ENCODE measurements at regions not wholly inside any gene's neighbourhood (a gene's known extent, or its start where the extent isn't known, plus 50 kb on each side); places are given as distances from the start of the nearest gene placed in this dataset.
"Not testable (repeated sequence)": the region's sequence is repeated elsewhere in the genome, so short reads cannot be mapped to it uniquely, and the experiment has no call there.

DNA sequence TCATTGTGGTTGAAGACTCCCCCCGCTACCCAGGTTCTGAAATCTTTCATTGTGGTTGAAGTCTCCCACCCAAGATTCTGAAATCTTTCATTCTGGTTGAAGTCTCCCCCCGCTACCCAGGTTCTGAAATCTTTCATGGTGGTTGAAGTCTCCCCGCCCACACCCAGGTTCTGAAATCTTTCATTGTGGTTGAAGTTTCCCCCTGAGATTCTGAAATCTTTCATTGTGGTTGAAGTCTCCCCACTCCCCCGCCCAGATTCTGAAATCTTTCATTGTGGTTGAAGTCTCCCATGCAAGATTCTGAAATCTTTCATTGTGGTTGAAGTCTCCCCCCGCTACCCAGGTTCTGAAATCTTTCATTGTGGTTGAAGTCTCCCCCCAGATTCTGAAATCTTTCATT, 916.0 kb downstream of the BRD1 start:
- H3K27ac Mint-ChIP-seq: peak overlapping the region in 1 of 8 donors; percentile 41
- H3K27me3 ChIP-seq (ENCODE audit: insufficient read depth, low read length, poor library complexity, severe bottlenecking); H3K27ac ChIP-seq (ENCODE audit: low read depth, low read length); H3K36me3 ChIP-seq (ENCODE audit: insufficient read depth, low read length); H3K4me3 ChIP-seq (ENCODE audit: low read length); H3K9me3 ChIP-seq (ENCODE audit: low read length); H3K9me3 Mint-ChIP-seq; POLR2A ChIA-PET; CTCF ChIA-PET; H3K36me3 Mint-ChIP-seq: not testable (repeated sequence)
- peak in 1 of 5 donors; percentile 52 for DNase-seq
- peaks cover 13% of the 10 kb centered on the region for H3K4me1 ChIP-seq (ENCODE audit: insufficient read depth, low read length)
- H3K4me1 Mint-ChIP-seq: peaks cover 13 to 30% (median 15%) of the 10 kb centered on the region in 3 donors
- H3K27me3 Mint-ChIP-seq: peaks cover 7 to 15% of the 10 kb centered on the region in 2 donors
- H3K4me3 Mint-ChIP-seq: peak overlapping the region in 2 of 7 donors; percentile 31 to 57

DNA sequence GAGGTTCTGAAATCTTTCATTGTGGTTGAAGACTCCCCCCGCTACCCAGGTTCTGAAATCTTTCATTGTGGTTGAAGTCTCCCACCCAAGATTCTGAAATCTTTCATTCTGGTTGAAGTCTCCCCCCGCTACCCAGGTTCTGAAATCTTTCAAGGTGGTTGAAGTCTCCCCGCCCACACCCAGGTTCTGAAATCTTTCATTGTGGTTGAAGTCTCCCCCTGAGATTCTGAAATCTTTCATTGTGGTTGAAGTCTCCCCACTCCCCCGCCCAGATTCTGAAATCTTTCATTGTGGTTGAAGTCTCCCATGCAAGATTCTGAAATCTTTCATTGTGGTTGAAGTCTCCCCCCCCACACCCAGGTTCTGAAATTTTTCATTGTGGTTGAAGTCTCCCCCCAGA, 916.6 kb downstream of the BRD1 start:
- H3K27ac ChIP-seq (ENCODE audit: low read depth, low read length); CTCF ChIA-PET; H3K4me3 ChIP-seq (ENCODE audit: low read length); H3K9me3 ChIP-seq (ENCODE audit: low read length); H3K27ac Mint-ChIP-seq; H3K36me3 ChIP-seq (ENCODE audit: insufficient read depth, low read length); H3K36me3 Mint-ChIP-seq; H3K9me3 Mint-ChIP-seq; H3K27me3 ChIP-seq (ENCODE audit: insufficient read depth, low read length, poor library complexity, severe bottlenecking); POLR2A ChIA-PET: not testable (repeated sequence)
- peaks cover 13% of the 10 kb centered on the region for H3K4me1 ChIP-seq (ENCODE audit: insufficient read depth, low read length)
- Mint-ChIP-seq H3K4me3 (peak overlapping the region in 1 of 7 donors; percentile 9), H3K4me1 (peaks cover 13 to 30% (median 15%) of the 10 kb centered on the region in 3 donors), H3K27me3 (peaks cover 8 to 16% of the 10 kb centered on the region in 2 donors)
- DNase-seq: peak in 1 of 5 donors; percentile 45

DNA sequence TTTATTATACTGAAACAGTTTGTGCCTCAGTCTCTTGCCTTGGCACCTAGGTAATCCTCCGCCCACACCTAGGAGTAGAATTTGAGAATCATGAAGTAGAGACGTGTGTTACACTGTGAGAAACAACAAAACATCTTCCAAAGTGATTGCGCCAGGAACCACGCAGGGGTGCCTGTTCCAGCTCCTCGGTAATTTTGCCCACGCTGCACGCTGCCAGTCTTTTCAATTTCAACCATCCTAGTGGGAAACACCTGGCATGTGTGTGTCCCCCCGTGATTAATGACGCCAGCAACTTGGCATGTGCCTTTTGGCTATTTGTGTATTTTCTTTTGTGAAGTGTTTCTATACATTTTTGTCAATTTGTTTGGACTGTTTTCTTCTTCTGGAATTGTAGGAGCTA, 919.1 kb downstream of the BRD1 start:
- POLR2A ChIA-PET: no interaction called here
- no peak for DNase-seq
- peaks cover 0 to 3% (median 2%) of the 10 kb centered on the region in 5 donors for H3K9me3 Mint-ChIP-seq
- H3K4me1 Mint-ChIP-seq: peaks cover 13 to 27% (median 15%) of the 10 kb centered on the region in 3 donors
- Histone ChIP-seq H3K27ac (ENCODE audit: low read depth, low read length) (no peak overlapping the region), H3K4me3 (ENCODE audit: low read length) (no peak overlapping the region), H3K36me3 (ENCODE audit: insufficient read depth, low read length) (no peaks in the 10 kb centered on the region), H3K9me3 (ENCODE audit: low read length) (no peaks in the 10 kb centered on the region), H3K4me1 (ENCODE audit: insufficient read depth, low read length) (peaks cover 13% of the 10 kb centered on the region), H3K27me3 (ENCODE audit: insufficient read depth, low read length, poor library complexity, severe bottlenecking) (no peaks in the 10 kb centered on the region)
- H3K4me3 Mint-ChIP-seq: no peak overlapping the region
- no peak overlapping the region for H3K27ac Mint-ChIP-seq
- peaks cover 9 to 18% of the 10 kb centered on the region in 2 donors for H3K27me3 Mint-ChIP-seq
- H3K36me3 Mint-ChIP-seq: no peaks in the 10 kb centered on the region
- CTCF ChIA-PET: no interaction called here

DNA sequence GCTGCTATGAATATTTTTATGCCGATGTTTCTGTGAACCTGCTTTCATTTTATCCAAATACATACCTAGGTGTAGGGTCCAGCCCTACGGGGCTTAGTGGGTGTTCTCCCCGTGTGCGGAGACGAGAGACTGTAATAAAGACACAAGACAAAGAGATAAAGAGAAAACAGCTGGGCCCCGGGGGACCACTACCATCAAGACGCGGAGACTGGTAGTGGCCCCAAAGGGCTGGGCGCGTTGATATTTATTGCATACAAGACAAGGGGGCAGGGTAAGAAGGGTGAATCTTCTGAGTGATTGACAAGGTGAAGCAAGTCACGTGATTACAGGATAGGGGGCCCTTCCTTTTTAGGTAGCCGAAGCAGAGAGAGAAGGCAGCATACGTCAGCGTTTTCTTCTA, 920.1 kb downstream of the BRD1 start:
- CTCF ChIA-PET: no interaction called here
- Mint-ChIP-seq H3K36me3 (no peaks in the 10 kb centered on the region), H3K27ac (no peak overlapping the region), H3K4me3 (no peak overlapping the region), H3K27me3 (peaks cover 9 to 18% of the 10 kb centered on the region in 2 donors), H3K9me3 (no peaks in the 10 kb centered on the region), H3K4me1 (peaks cover 5 to 17% (median 8%) of the 10 kb centered on the region in 3 donors)
- POLR2A ChIA-PET: no interaction called here
- Histone ChIP-seq H3K27ac (ENCODE audit: low read depth, low read length) (no peak overlapping the region), H3K4me1 (ENCODE audit: insufficient read depth, low read length) (peaks cover 9% of the 10 kb centered on the region), H3K36me3 (ENCODE audit: insufficient read depth, low read length) (no peaks in the 10 kb centered on the region), H3K27me3 (ENCODE audit: insufficient read depth, low read length, poor library complexity, severe bottlenecking) (no peaks in the 10 kb centered on the region), H3K4me3 (ENCODE audit: low read length) (no peak overlapping the region), H3K9me3 (ENCODE audit: low read length) (no peaks in the 10 kb centered on the region)
- no peak for DNase-seq

DNA sequence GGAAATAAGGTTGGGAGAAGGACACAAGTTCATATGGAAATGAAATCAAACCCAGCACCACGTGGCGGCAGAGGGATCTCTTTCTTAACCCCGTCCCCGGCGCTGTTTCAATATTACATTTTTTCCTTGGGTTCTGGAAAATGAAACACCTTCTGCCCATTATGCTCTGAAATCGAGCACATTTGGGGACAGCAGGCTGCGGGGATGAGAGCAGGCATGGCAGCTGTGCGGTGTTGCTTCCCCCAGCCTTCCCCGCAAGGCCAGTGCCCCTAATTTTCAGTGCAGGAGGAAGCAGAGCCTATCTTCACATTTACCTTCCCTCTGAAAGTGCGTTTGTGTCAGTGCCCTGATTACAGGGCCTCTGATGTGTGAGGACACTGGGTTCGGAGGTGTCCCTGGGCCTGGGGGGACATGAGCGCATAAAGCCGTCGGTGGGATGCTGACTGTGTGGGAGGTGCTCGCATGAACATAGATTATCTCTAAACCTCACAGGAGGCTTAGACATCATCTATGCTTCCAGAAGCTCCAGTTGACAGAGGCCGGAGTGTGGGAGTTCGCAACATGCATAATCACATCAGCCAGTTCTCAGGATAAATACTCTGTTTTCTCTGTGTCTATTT, 921.3 kb downstream of the BRD1 start:
- H3K36me3 ChIP-seq (ENCODE audit: insufficient read depth, low read length): no peaks in the 10 kb centered on the region
- H3K4me3 ChIP-seq (ENCODE audit: low read length): no peak overlapping the region
- POLR2A ChIA-PET: no interaction called here
- no peak overlapping the region for H3K27ac ChIP-seq (ENCODE audit: low read depth, low read length)
- Mint-ChIP-seq H3K36me3 (no peaks in the 10 kb centered on the region), H3K4me1 (peaks cover 0 to 6% (median 2%) of the 10 kb centered on the region in 3 donors), H3K27me3 (peaks cover 9 to 18% of the 10 kb centered on the region in 2 donors), H3K27ac (no peak overlapping the region), H3K4me3 (no peak overlapping the region), H3K9me3 (no peaks in the 10 kb centered on the region)
- no peaks in the 10 kb centered on the region for H3K4me1 ChIP-seq (ENCODE audit: insufficient read depth, low read length)
- H3K9me3 ChIP-seq (ENCODE audit: low read length): no peaks in the 10 kb centered on the region
- H3K27me3 ChIP-seq (ENCODE audit: insufficient read depth, low read length, poor library complexity, severe bottlenecking): no peaks in the 10 kb centered on the region
- DNase-seq: no peak
- CTCF ChIA-PET: no interaction called here

DNA sequence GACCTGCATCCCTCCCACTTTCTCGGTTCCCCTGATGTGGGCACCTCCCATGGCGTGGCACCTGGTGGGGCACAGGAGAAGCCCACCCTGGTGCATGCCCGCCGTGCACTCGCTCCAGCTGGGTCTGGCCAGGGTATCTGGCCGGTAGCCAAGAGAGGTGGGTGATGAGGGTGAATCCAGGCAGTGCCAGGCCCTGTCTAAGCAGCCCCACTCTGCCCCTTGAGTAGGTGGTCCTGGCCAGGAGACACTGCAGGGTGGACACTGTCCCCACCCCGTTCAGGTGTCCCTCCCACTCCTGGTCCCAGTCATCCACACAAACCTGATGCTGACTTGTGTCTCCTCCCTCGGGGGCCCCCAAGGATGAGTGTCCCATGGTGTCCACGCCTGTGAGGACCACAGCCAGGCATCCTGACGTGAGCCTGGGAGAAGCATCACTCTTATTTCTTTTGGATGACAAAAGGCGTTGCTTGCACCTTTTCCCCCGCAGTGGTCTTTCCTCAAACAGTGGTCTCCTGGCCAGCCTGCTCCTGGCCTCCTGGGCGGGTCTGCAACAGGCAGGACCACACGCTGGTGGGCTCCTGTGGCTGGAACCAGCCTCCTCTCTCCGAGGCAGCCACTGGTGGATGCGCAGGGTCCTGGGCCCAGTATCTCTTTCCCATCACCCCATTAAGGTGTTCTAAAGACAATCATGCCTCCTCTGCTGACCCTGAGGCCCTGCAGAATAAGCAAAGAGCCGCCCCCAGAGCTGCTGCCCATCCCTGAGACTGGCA, 922.3 kb downstream of the BRD1 start:
- Mint-ChIP-seq H3K27me3 (peaks cover 9 to 18% of the 10 kb centered on the region in 2 donors), H3K4me1 (peaks cover 0 to 1% (median 0%) of the 10 kb centered on the region in 3 donors), H3K4me3 (no peak overlapping the region), H3K36me3 (no peaks in the 10 kb centered on the region), H3K9me3 (no peaks in the 10 kb centered on the region), H3K27ac (no peak overlapping the region)
- no peaks in the 10 kb centered on the region for H3K27me3 ChIP-seq (ENCODE audit: insufficient read depth, low read length, poor library complexity, severe bottlenecking)
- H3K4me3 ChIP-seq (ENCODE audit: low read length): no peak overlapping the region
- CTCF ChIA-PET: no interaction called here
- POLR2A ChIA-PET: no interaction called here
- DNase-seq: no peak
- H3K4me1 ChIP-seq (ENCODE audit: insufficient read depth, low read length): no peaks in the 10 kb centered on the region
- H3K27ac ChIP-seq (ENCODE audit: low read depth, low read length): no peak overlapping the region
- no peaks in the 10 kb centered on the region for H3K9me3 ChIP-seq (ENCODE audit: low read length)
- no peaks in the 10 kb centered on the region for H3K36me3 ChIP-seq (ENCODE audit: insufficient read depth, low read length)

DNA sequence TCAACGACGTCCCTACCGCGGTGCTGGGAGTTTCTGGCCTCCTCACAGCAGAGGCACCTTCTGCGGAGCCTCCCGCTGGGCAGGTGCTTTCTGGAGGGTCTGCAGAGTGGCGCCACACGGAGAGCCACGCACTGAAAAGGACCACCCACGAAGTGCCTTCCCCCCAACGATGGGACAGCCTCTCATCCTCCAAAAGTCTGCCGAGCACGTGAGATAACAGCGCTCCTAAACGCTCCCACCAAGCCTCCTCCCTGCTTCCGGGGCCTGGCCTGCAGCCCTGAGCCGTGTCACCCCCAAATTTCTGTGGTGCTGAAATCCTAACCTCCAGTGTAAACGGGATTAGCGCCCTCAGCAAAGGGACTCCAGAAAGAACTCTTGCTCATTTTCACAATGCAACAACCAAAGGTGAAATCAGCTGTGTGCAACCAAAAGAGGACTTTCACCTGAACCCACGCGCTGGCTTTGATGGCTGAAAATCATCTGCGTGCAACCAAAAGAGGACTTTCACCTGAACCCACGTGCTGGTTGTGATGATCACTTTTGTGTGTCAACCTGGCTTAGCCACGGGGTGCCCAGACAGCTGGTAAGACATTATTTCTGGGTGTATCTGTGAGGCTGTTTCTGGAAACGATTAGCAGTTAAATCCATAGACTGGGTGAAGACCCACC, 924.6 kb downstream of the BRD1 start:
- Mint-ChIP-seq H3K9me3 (no peaks in the 10 kb centered on the region), H3K4me1 (no peaks in the 10 kb centered on the region), H3K27me3 (peaks cover 7 to 9% of the 10 kb centered on the region in 2 donors), H3K27ac (no peak overlapping the region), H3K4me3 (no peak overlapping the region), H3K36me3 (no peaks in the 10 kb centered on the region)
- H3K36me3 ChIP-seq (ENCODE audit: insufficient read depth, low read length): no peaks in the 10 kb centered on the region
- no peaks in the 10 kb centered on the region for H3K27me3 ChIP-seq (ENCODE audit: insufficient read depth, low read length, poor library complexity, severe bottlenecking)
- ChIA-PET CTCF (no interaction called here), POLR2A (no interaction called here)
- H3K4me1 ChIP-seq (ENCODE audit: insufficient read depth, low read length): no peaks in the 10 kb centered on the region
- no peaks in the 10 kb centered on the region for H3K9me3 ChIP-seq (ENCODE audit: low read length)
- H3K4me3 ChIP-seq (ENCODE audit: low read length): no peak overlapping the region
- no peak for DNase-seq
- no peak overlapping the region for H3K27ac ChIP-seq (ENCODE audit: low read depth, low read length)

DNA sequence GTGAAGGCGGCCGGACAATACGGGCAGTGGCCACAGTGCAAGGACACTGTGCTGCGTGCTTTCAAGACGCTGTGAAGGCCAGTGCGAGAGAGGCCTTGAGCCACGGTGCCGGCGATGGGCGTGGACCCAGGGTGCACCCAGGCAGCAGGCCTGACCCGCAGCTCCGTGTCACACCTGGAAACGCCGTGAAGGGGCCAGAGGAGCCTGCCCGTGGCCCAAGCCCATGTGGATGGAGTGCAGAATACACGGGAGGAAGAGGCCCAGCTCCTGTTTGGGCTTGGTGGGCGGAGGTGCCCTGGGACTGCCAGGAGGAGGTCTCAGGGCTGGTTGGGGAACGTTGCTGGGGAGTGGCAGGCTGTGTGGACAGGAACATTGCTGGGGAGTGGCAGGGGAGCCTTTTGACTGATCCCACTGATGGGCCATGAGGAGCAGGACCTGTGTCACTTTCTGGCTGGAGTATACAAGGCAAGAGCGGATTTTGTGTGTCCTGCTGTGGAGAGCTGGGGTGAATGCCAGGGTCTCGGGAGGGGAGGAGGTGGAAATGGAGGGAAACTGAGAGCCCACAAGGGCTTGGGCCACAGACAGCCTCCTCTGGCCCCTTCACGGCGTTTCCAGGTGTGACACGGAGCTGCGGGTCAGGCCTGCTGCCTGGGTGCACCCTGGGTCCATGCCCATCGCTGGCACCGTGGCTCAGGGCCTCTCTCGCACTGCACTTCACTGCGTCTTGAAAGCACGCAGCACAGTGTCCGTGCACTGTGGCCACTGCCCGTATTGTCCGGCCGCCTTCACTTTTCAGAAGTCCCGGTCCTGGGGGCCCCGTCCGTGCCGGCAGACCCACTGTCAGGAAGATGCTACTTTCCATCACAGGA, 925.4 kb downstream of the BRD1 start:
- Histone ChIP-seq H3K27me3 (ENCODE audit: insufficient read depth, low read length, poor library complexity, severe bottlenecking) (no peaks in the 10 kb centered on the region), H3K4me3 (ENCODE audit: low read length) (no peak overlapping the region), H3K36me3 (ENCODE audit: insufficient read depth, low read length) (no peaks in the 10 kb centered on the region), H3K27ac (ENCODE audit: low read depth, low read length) (no peak overlapping the region), H3K4me1 (ENCODE audit: insufficient read depth, low read length) (no peaks in the 10 kb centered on the region), H3K9me3 (ENCODE audit: low read length) (no peaks in the 10 kb centered on the region)
- ChIA-PET POLR2A (no interaction called here), CTCF (no interaction called here)
- H3K4me3 Mint-ChIP-seq: no peak overlapping the region
- no peaks in the 10 kb centered on the region for H3K4me1 Mint-ChIP-seq
- no peaks in the 10 kb centered on the region for H3K36me3 Mint-ChIP-seq
- H3K27me3 Mint-ChIP-seq: peaks cover 2 to 5% of the 10 kb centered on the region in 2 donors
- H3K9me3 Mint-ChIP-seq: no peaks in the 10 kb centered on the region
- no peak overlapping the region for H3K27ac Mint-ChIP-seq
- DNase-seq: no peak

Data from CD8-positive, alpha-beta memory T cell (primary cell).